BE2C (cell line): ENCODE measurements at regions not wholly inside any gene's neighbourhood (a gene's known extent, or its start where the extent isn't known, plus 50 kb on each side); places are given as distances from the start of the nearest gene placed in this dataset.

Source experiments
- DNase-seq: peaks from one replicate; pipeline ENCODE4 v3.0.0-alpha.2; 2020
- H3K27me3 ChIP-seq: fragments of 250-450 bp; sonication (Bioruptor Pico); 2 replicates; pipeline ENCODE4 v1.5.1; 2020; ENCODE audit warnings: mild to moderate bottlenecking
- H3K36me3 ChIP-seq: fragments of 250-450 bp; sonication (Bioruptor Pico); 2 replicates; pipeline ENCODE4 v1.5.1; 2020; ENCODE audit warnings: mild to moderate bottlenecking
- H3K4me1 ChIP-seq: fragments of 250-450 bp; sonication (Bioruptor Pico); 2 replicates; pipeline ENCODE4 v1.5.1; 2020
- H3K4me3 ChIP-seq: 2 replicates; pipeline ENCODE4 v1.5.1; 2011; ENCODE audit warnings: low read depth, low read length
- H3K9me3 ChIP-seq: fragments of 250-450 bp; sonication (Bioruptor Pico); 2 replicates; pipeline ENCODE4 v1.5.1; 2020
- TF ChIP-seq, protein P1 (sequence below): IDR thresholded peaks from 2 replicates; pipeline ENCODE4 v1.5.1; 2012; ENCODE audit warnings: mild to moderate bottlenecking, low read depth, low read length

DNA sequence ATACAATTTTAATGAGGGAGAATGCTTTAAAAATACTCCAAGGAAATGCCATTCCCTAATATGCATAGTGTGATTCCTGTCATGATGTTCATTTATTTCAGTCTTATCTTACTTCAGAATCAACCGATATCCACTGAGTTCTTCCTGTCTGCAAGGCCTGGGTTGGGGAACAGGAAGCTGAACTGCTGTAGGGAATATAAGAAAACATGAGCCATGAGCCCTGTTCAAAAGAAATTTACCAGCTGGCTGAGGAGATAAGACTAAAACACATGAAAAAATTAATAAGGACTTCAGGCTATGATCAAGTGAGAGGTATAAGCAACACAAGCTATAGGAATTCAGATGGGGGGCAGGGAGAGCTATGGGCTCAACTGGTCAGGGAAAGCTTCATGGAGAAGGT, 184.7 kb downstream of the PLPP4 start:
- H3K4me3 ChIP-seq, result no peak overlapping the region
- H3K9me3 ChIP-seq, result no peaks in the 10 kb centered on the region
- no peak for DNase-seq
- H3K27me3 ChIP-seq, result no peaks in the 10 kb centered on the region
- no peaks in the 10 kb centered on the region for H3K36me3 ChIP-seq
- peaks cover 3% of the 10 kb centered on the region; the same call in 1 of the 2 replicates for H3K4me1 ChIP-seq
- TF ChIP-seq, protein P1, sequence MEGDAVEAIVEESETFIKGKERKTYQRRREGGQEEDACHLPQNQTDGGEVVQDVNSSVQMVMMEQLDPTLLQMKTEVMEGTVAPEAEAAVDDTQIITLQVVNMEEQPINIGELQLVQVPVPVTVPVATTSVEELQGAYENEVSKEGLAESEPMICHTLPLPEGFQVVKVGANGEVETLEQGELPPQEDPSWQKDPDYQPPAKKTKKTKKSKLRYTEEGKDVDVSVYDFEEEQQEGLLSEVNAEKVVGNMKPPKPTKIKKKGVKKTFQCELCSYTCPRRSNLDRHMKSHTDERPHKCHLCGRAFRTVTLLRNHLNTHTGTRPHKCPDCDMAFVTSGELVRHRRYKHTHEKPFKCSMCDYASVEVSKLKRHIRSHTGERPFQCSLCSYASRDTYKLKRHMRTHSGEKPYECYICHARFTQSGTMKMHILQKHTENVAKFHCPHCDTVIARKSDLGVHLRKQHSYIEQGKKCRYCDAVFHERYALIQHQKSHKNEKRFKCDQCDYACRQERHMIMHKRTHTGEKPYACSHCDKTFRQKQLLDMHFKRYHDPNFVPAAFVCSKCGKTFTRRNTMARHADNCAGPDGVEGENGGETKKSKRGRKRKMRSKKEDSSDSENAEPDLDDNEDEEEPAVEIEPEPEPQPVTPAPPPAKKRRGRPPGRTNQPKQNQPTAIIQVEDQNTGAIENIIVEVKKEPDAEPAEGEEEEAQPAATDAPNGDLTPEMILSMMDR, result no peak

DNA sequence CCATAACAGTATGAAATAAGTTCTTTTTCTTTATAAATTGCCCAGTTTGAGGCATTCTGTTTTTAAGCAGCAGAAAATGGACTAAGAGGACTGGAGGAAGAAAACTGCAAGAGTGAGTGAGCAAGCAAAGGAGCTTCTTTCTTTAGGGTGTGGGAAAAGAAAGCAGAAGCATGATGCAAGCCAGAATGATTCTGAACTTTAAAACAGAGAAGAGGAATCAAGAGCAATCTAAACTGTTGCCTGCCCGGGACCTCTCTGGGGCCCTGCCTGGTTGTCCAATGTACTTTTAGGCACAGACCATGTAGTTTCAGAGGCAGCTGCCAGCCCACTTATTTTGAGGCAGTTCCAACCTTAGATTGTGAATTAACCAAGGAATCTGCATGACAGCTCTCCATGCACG, 186.3 kb downstream of the PLPP4 start:
- H3K9me3 ChIP-seq, result no peaks in the 10 kb centered on the region
- TF ChIP-seq, protein P1, result no peak
- H3K36me3 ChIP-seq, result no peaks in the 10 kb centered on the region
- H3K4me1 ChIP-seq, result peaks cover 8% of the 10 kb centered on the region; the same call in 1 of the 2 replicates
- H3K4me3 ChIP-seq, result no peak overlapping the region
- no peaks in the 10 kb centered on the region for H3K27me3 ChIP-seq
- DNase-seq, result no peak

- H3K9me3 ChIP-seq, result no peaks in the 10 kb centered on the region
- DNase-seq, result no peak
- H3K27me3 ChIP-seq, result no peaks in the 10 kb centered on the region
- H3K4me3 ChIP-seq, result no peak overlapping the region
- TF ChIP-seq, protein P1, result no peak
- H3K36me3 ChIP-seq, result no peaks in the 10 kb centered on the region
- H3K4me1 ChIP-seq, result peaks cover 8% of the 10 kb centered on the region; the same call in 1 of the 2 replicates
These were observed 187.8 kb downstream of the PLPP4 start for GRCh38 chr10:120644556-120645410.

GRCh38 chr10:120646159-120646732, 189.2 kb downstream of the PLPP4 start:
- Histone ChIP-seq H3K9me3 (no peaks in the 10 kb centered on the region), H3K27me3 (no peaks in the 10 kb centered on the region)
- TF ChIP-seq, protein P1, result no peak

DNA sequence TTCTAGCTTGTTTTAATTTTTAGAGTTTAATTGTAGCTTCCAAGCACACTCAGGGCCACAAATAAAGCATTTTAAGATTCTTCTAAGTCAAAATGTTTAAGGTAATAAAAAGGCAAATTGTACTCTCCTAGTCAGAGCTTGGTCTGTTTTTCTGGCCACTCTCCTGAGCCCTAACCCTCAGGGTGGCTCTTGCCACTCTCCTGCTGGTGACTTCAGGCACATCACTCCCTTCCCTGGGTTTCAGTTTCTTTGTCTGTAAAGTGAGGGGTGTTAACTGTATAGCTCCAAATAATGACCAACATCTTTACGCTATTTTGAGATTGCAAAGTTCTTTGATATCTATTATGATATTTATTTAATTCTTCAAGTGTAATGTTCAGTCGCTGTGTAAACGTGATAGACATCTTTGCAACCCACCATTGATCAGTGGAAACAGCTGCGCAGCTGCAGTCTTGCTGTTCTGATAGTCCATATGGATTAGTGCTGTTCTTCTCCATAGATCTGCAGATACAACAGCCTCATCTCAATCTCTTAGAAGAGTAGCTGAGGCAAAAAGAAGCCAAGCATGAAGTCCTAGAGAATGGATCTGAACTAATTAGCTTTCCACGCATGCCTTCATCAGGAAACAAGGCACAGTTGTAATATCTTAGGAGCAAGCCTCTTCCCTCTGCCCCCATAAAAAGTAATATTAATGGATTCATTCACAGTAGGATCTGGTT, 189.9 kb downstream of the PLPP4 start:
- TF ChIP-seq, protein P1, result peak; percentile 62

More at GRCh38 chr10:120646159-120646732, 189.2 kb downstream of the PLPP4 start:
- H3K4me1 ChIP-seq, result peaks cover 8% of the 10 kb centered on the region; the same call in 1 of the 2 replicates
- H3K4me3 ChIP-seq, result no peak overlapping the region
- H3K36me3 ChIP-seq, result no peaks in the 10 kb centered on the region
- no peak for DNase-seq

More for the DNA sequence above, 189.9 kb downstream of the PLPP4 start:
- H3K27me3 ChIP-seq, result no peaks in the 10 kb centered on the region
- peak overlapping the region; percentile 0; the same call in 1 of the 2 replicates for H3K4me3 ChIP-seq
- peak; percentile 18 for DNase-seq
- no peaks in the 10 kb centered on the region for H3K36me3 ChIP-seq
- H3K4me1 ChIP-seq, result peaks cover 4% of the 10 kb centered on the region; the same call in 1 of the 2 replicates
- no peaks in the 10 kb centered on the region for H3K9me3 ChIP-seq
